ENCODE measurements at regions not wholly inside any gene's neighbourhood (a gene's known extent, or its start where the extent isn't known, plus 50 kb on each side); places are given as distances from the start of the nearest gene placed in this dataset.

DNA sequence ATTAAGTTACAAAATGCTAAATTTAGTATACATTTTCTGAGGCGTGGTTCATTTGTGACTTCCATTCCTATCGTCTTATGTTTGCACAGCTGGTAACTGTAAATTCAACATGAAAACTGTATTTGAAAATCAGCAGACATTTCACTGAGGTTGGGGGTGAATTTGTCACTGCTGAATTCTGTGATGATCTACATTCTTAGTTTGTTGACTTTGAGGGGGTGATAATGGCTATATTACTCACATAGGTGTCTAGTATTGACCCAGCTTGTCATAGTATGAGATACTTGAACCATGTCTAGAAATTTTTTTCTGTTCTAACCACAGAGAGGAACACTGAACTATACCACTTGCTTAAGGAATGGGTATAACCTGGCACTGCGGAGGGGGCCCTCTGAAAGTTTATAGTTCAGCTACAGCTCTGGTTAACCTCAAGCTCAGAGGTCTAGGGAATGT is 313.3 kb downstream of the PIK3R1 start:
- TF ChIP-seq, protein P1, sequence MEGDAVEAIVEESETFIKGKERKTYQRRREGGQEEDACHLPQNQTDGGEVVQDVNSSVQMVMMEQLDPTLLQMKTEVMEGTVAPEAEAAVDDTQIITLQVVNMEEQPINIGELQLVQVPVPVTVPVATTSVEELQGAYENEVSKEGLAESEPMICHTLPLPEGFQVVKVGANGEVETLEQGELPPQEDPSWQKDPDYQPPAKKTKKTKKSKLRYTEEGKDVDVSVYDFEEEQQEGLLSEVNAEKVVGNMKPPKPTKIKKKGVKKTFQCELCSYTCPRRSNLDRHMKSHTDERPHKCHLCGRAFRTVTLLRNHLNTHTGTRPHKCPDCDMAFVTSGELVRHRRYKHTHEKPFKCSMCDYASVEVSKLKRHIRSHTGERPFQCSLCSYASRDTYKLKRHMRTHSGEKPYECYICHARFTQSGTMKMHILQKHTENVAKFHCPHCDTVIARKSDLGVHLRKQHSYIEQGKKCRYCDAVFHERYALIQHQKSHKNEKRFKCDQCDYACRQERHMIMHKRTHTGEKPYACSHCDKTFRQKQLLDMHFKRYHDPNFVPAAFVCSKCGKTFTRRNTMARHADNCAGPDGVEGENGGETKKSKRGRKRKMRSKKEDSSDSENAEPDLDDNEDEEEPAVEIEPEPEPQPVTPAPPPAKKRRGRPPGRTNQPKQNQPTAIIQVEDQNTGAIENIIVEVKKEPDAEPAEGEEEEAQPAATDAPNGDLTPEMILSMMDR (conservative IDR thresholded peaks at IDR 0.05; ENCODE audit: low read length) = no peak
- no peak for TF ChIP-seq EZH2phosphoT487 (IDR thresholded peaks at IDR 0.05; ENCODE audit: borderline replicate concordance, low read depth, low read length)
